ENCODE measurements at regions not wholly inside any gene's neighbourhood (a gene's known extent, or its start where the extent isn't known, plus 50 kb on each side); places are given as distances from the start of the nearest gene placed in this dataset.
A peak's percentile ranks its signal among the peaks of the same experiment; 100 is the strongest.

DNA sequence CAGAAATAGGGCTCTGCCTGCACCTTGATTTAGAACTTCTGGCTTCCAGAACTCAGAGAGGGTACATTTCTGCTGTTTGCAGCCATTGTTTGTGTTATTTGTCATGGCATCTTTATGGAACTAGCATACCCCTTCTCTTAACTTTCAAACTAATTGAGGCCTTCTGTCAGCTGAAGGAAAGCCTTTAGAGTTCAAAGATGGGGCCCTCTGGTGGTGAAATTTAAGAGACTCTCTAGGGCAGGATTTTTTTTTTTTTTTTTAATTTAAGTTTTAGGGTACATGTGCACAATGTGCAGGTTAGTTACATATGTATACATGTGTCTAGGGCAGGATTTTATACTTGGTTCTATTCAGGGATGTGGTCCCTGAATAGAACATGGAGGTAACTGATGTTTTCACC lies 260.6 kb upstream of the LINC00305 start:
- no peaks in the 10 kb centered on the region for H3K79me2 ChIP-seq (ENCODE audit: control insufficient read depth, insufficient read depth, low read length)
- no peak for DNase-seq (ENCODE audit: low read depth, low spot score)

DNA sequence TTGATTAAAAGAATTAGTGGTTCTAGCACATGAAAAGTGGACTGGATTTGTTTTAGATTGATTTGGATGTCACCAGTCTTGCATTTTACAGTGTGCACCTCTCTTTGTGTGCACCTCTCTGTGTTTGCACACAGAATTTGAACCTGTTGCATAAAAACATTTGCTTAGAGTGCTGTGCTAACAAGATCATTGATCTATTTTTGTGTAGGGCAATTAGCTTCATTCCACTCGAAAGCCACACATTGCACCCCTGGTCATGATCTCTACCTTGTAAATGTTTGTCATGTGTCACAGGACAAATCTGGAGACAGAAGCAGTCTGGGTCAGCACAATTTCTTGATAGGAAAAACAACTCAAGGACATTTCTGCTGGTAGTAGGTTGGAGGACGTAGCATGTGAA lies 258.7 kb upstream of the LINC00305 start:
- Histone ChIP-seq H2AFZ (ENCODE audit: control insufficient read depth, low read length) (no peak overlapping the region), H3K9me3 (ENCODE audit: control insufficient read depth, low read depth, low read length) (no peaks in the 10 kb centered on the region), H3K36me3 (ENCODE audit: control insufficient read depth in 2 of 2, extremely low read depth in 1 of 2, insufficient read depth in 2 of 2, low read length in 2 of 2) (no peaks in the 10 kb centered on the region), H3K9ac (ENCODE audit: control insufficient read depth, extremely low read depth, insufficient read depth, low read length) (no peak overlapping the region), H3K4me2 (ENCODE audit: control insufficient read depth, extremely low read depth, insufficient read depth, low read depth, low read length) (no peak overlapping the region), H3K27me3 (ENCODE audit: control insufficient read depth, extremely low read depth, insufficient read depth, low read length) (no peaks in the 10 kb centered on the region), H4K20me1 (ENCODE audit: control insufficient read depth, extremely low read depth, insufficient read depth, low read length) (no peaks in the 10 kb centered on the region), H3K4me1 (ENCODE audit: control insufficient read depth, extremely low read depth, insufficient read depth, low read length) (no peaks in the 10 kb centered on the region), H3K79me2 (ENCODE audit: control insufficient read depth, insufficient read depth, low read length) (no peaks in the 10 kb centered on the region), H3K9me1 (ENCODE audit: control insufficient read depth, extremely low read depth, insufficient read depth, low read length) (no peaks in the 10 kb centered on the region), H3K4me3 (ENCODE audit: control insufficient read depth in 2 of 3, extremely low read depth in 1 of 3, insufficient read depth in 2 of 3, low read depth in 1 of 3, low read length in 3 of 3) (no peak overlapping the region), H3K27ac (ENCODE audit: control insufficient read depth, insufficient read depth, low read length) (no peak overlapping the region)
- no peak for DNase-seq (ENCODE audit: low read depth, low spot score)
- FAIRE-seq = no peak
- dilution Hi-C loops (cut with MboI; ENCODE audit: extremely low pct_ligation_motif_present, low sequenced_read_pairs) = no loop called here
- TF ChIP-seq EZH2 (IDR thresholded peaks at IDR 0.05; ENCODE audit: low read length) = no peak
- TF ChIP-seq, protein P1, sequence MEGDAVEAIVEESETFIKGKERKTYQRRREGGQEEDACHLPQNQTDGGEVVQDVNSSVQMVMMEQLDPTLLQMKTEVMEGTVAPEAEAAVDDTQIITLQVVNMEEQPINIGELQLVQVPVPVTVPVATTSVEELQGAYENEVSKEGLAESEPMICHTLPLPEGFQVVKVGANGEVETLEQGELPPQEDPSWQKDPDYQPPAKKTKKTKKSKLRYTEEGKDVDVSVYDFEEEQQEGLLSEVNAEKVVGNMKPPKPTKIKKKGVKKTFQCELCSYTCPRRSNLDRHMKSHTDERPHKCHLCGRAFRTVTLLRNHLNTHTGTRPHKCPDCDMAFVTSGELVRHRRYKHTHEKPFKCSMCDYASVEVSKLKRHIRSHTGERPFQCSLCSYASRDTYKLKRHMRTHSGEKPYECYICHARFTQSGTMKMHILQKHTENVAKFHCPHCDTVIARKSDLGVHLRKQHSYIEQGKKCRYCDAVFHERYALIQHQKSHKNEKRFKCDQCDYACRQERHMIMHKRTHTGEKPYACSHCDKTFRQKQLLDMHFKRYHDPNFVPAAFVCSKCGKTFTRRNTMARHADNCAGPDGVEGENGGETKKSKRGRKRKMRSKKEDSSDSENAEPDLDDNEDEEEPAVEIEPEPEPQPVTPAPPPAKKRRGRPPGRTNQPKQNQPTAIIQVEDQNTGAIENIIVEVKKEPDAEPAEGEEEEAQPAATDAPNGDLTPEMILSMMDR (optimal IDR thresholded peaks at IDR 0.05 in 1 of 3, IDR thresholded peaks at IDR 0.05 in 1 of 3, conservative IDR thresholded peaks at IDR 0.05 in 1 of 3; ENCODE audit: extremely low read depth in 1 of 3, insufficient read depth in 2 of 3, low read length in 3 of 3) = no peak

More for the DNA sequence above, 260.6 kb upstream of the LINC00305 start:
- no peak for TF ChIP-seq EZH2 (IDR thresholded peaks at IDR 0.05; ENCODE audit: low read length)
- TF ChIP-seq, protein P1 (optimal IDR thresholded peaks at IDR 0.05 in 1 of 3, IDR thresholded peaks at IDR 0.05 in 1 of 3, conservative IDR thresholded peaks at IDR 0.05 in 1 of 3; ENCODE audit: extremely low read depth in 1 of 3, insufficient read depth in 2 of 3, low read length in 3 of 3) = peak in 2 of 3 experiments; percentile 14 to 40
- Histone ChIP-seq H3K36me3 (ENCODE audit: control insufficient read depth in 2 of 2, extremely low read depth in 1 of 2, insufficient read depth in 2 of 2, low read length in 2 of 2) (no peaks in the 10 kb centered on the region), H3K9me1 (ENCODE audit: control insufficient read depth, extremely low read depth, insufficient read depth, low read length) (no peaks in the 10 kb centered on the region), H3K27ac (ENCODE audit: control insufficient read depth, insufficient read depth, low read length) (no peak overlapping the region), H3K9me3 (ENCODE audit: control insufficient read depth, low read depth, low read length) (no peaks in the 10 kb centered on the region), H3K4me3 (ENCODE audit: control insufficient read depth in 2 of 3, extremely low read depth in 1 of 3, insufficient read depth in 2 of 3, low read depth in 1 of 3, low read length in 3 of 3) (no peak overlapping the region), H2AFZ (ENCODE audit: control insufficient read depth, low read length) (no peak overlapping the region), H4K20me1 (ENCODE audit: control insufficient read depth, extremely low read depth, insufficient read depth, low read length) (no peaks in the 10 kb centered on the region), H3K27me3 (ENCODE audit: control insufficient read depth, extremely low read depth, insufficient read depth, low read length) (no peaks in the 10 kb centered on the region), H3K4me2 (ENCODE audit: control insufficient read depth, extremely low read depth, insufficient read depth, low read depth, low read length) (no peak overlapping the region), H3K9ac (ENCODE audit: control insufficient read depth, extremely low read depth, insufficient read depth, low read length) (no peak overlapping the region), H3K4me1 (ENCODE audit: control insufficient read depth, extremely low read depth, insufficient read depth, low read length) (no peaks in the 10 kb centered on the region)
- no peak for FAIRE-seq
- dilution Hi-C loops (cut with MboI; ENCODE audit: extremely low pct_ligation_motif_present, low sequenced_read_pairs) = no loop called here

Measured in keratinocyte (primary cell).